ENCODE measurements at regions not wholly inside any gene's neighbourhood (a gene's known extent, or its start where the extent isn't known, plus 50 kb on each side); places are given as distances from the start of the nearest gene placed in this dataset.

GRCh38 chr13:83204886-83205285, 677.4 kb downstream of the SLITRK1 start:
- no peak overlapping the region for H3K4me3 ChIP-seq (ENCODE audit: low read depth, low read length)
- TF ChIP-seq, protein P1, sequence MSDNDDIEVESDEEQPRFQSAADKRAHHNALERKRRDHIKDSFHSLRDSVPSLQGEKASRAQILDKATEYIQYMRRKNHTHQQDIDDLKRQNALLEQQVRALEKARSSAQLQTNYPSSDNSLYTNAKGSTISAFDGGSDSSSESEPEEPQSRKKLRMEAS (IDR thresholded peaks at IDR 0.05; ENCODE audit: low read depth, low read length): no peak
- TF ChIP-seq POLR2A (IDR thresholded peaks at IDR 0.05; ENCODE audit: extremely low read depth, insufficient read length) (no peak), MYC (IDR thresholded peaks at IDR 0.05; ENCODE audit: low read depth, low read length) (no peak)
- TF ChIP-seq, protein P2, sequence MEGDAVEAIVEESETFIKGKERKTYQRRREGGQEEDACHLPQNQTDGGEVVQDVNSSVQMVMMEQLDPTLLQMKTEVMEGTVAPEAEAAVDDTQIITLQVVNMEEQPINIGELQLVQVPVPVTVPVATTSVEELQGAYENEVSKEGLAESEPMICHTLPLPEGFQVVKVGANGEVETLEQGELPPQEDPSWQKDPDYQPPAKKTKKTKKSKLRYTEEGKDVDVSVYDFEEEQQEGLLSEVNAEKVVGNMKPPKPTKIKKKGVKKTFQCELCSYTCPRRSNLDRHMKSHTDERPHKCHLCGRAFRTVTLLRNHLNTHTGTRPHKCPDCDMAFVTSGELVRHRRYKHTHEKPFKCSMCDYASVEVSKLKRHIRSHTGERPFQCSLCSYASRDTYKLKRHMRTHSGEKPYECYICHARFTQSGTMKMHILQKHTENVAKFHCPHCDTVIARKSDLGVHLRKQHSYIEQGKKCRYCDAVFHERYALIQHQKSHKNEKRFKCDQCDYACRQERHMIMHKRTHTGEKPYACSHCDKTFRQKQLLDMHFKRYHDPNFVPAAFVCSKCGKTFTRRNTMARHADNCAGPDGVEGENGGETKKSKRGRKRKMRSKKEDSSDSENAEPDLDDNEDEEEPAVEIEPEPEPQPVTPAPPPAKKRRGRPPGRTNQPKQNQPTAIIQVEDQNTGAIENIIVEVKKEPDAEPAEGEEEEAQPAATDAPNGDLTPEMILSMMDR (IDR thresholded peaks at IDR 0.05; ENCODE audit: low read depth, low read length): no peak
- DNase-seq (ENCODE audit: low read depth): no peak

- TF ChIP-seq POLR2A (IDR thresholded peaks at IDR 0.05; ENCODE audit: extremely low read depth, insufficient read length) (no peak), MYC (IDR thresholded peaks at IDR 0.05; ENCODE audit: low read depth, low read length) (no peak)
- TF ChIP-seq, protein P2 (IDR thresholded peaks at IDR 0.05; ENCODE audit: low read depth, low read length): no peak
- TF ChIP-seq, protein P1 (IDR thresholded peaks at IDR 0.05; ENCODE audit: low read depth, low read length): no peak
- DNase-seq (ENCODE audit: low read depth): no peak
- H3K4me3 ChIP-seq (ENCODE audit: low read depth, low read length): no peak overlapping the region
Observed at GRCh38 chr13:83201506-83201905, 680.8 kb downstream of the SLITRK1 start.

DNA sequence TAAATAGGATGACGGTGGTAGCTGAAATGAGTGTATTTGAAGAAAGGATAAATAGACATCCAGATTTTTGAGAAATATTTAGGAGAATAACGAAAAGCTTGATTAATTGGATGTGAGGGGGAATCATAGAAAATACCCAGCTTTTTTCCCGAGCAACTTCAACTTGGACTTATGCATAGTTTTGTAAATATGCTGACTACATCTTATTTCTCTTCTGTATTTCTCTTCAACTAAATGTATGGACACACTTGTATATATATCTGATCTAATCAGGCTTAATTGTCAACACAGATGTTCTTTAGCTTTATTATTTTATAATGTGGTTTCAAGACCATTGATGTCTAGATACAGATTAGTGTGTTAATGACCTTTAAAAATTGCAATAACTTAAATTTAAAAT, 685.0 kb downstream of the SLITRK1 start:
- DNase-seq (ENCODE audit: low read depth): no peak
- TF ChIP-seq POLR2A (IDR thresholded peaks at IDR 0.05; ENCODE audit: extremely low read depth, insufficient read length): no peak
- TF ChIP-seq, protein P2 (IDR thresholded peaks at IDR 0.05; ENCODE audit: low read depth, low read length): no peak
- TF ChIP-seq, protein P1 (IDR thresholded peaks at IDR 0.05; ENCODE audit: low read depth, low read length): no peak
- TF ChIP-seq MYC (IDR thresholded peaks at IDR 0.05; ENCODE audit: low read depth, low read length): no peak
- no peak overlapping the region for H3K4me3 ChIP-seq (ENCODE audit: low read depth, low read length)

- no peak for DNase-seq (ENCODE audit: low read depth)
- H3K4me3 ChIP-seq (ENCODE audit: low read depth, low read length): no peak overlapping the region
- TF ChIP-seq MYC (IDR thresholded peaks at IDR 0.05; ENCODE audit: low read depth, low read length) (no peak), POLR2A (IDR thresholded peaks at IDR 0.05; ENCODE audit: extremely low read depth, insufficient read length) (no peak)
- TF ChIP-seq, protein P2 (IDR thresholded peaks at IDR 0.05; ENCODE audit: low read depth, low read length): no peak
- TF ChIP-seq, protein P1 (IDR thresholded peaks at IDR 0.05; ENCODE audit: low read depth, low read length): no peak
Observed at GRCh38 chr13:83190020-83190419, 692.3 kb downstream of the SLITRK1 start.

DNA sequence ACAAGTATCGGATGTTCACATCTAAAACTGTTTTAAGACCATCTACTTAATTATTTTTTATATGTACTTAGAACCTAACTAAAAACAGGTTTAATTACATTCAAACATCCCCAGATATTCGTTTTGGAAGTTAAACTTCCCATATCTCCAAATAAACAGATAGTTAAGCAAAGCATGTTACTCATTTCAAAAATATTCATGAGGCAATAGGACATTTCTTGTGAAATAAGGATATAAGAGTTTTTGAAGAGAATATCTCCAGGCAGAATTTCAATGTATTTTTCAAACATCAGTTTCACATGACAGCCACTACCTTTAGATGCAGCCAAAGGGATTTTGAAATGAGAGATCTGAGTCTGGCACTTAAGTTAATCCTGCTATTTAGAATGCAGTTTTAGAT, 697.5 kb downstream of the SLITRK1 start:
- H3K4me3 ChIP-seq (ENCODE audit: low read depth, low read length): no peak overlapping the region
- no peak for DNase-seq (ENCODE audit: low read depth)
- TF ChIP-seq, protein P2 (IDR thresholded peaks at IDR 0.05; ENCODE audit: low read depth, low read length): no peak
- TF ChIP-seq, protein P1 (IDR thresholded peaks at IDR 0.05; ENCODE audit: low read depth, low read length): no peak
- no peak for TF ChIP-seq MYC (IDR thresholded peaks at IDR 0.05; ENCODE audit: low read depth, low read length)
- no peak for TF ChIP-seq POLR2A (IDR thresholded peaks at IDR 0.05; ENCODE audit: extremely low read depth, insufficient read length)

GRCh38 chr13:83184150-83184475, 698.2 kb downstream of the SLITRK1 start:
- TF ChIP-seq, protein P2 (IDR thresholded peaks at IDR 0.05; ENCODE audit: low read depth, low read length): no peak
- H3K4me3 ChIP-seq (ENCODE audit: low read depth, low read length): no peak overlapping the region
- no peak for DNase-seq (ENCODE audit: low read depth)
